ENCODE measurements at regions not wholly inside any gene's neighbourhood (a gene's known extent, or its start where the extent isn't known, plus 50 kb on each side); places are given as distances from the start of the nearest gene placed in this dataset.

- no peak overlapping the region for H3K4me3 ChIP-seq (replicated peaks in 1 of 2; ENCODE audit: low read depth in 1 of 2, low read length in 2 of 2)
- DNase-seq (ENCODE audit: low read depth, low spot score), result no peak
- no peak for ATAC-seq
- H3K9me3 ChIP-seq (ENCODE audit: control insufficient read depth in 1 of 2, insufficient read depth in 1 of 2, low read depth in 1 of 2, low read length in 2 of 2), result no peaks in the 10 kb centered on the region
- H4K20me1 ChIP-seq (ENCODE audit: insufficient read depth), result no peaks in the 10 kb centered on the region
- no TSS peak for BruUV-seq (replicated peaks)
- H3K4me1 ChIP-seq (ENCODE audit: control insufficient read depth in 1 of 2, insufficient read depth in 2 of 2, low read length in 2 of 2), result peaks cover 4 to 9% of the 10 kb centered on the region in 2 experiments; a peak in 3 of 4 replicates
- H2AFZ ChIP-seq (ENCODE audit: low read depth, low read length, poor library complexity, severe bottlenecking), result no peak overlapping the region
- POLR2A ChIA-PET, result no interaction called here
- no peak overlapping the region for H3K27ac ChIP-seq (ENCODE audit: low read depth, low read length)
- CTCF ChIA-PET, result no interaction called here
- H3K36me3 ChIP-seq (ENCODE audit: control insufficient read depth in 1 of 2, insufficient read depth in 2 of 2, low read length in 2 of 2), result no peaks in the 10 kb centered on the region
- TF ChIP-seq ZFX (IDR thresholded peaks at IDR 0.05), result no peak
- TF ChIP-seq RAD21 (IDR thresholded peaks at IDR 0.05; ENCODE audit: low read depth), result no peak
- TF ChIP-seq ELF1 (IDR thresholded peaks at IDR 0.05; ENCODE audit: borderline replicate concordance, low read depth), result no peak
- no peak for TF ChIP-seq POLR2AphosphoS5 (IDR thresholded peaks at IDR 0.05; ENCODE audit: low read depth, low read length)
- no peaks in the 10 kb centered on the region for H3K27me3 ChIP-seq (ENCODE audit: insufficient read depth, low read length)
- H3K4me2 ChIP-seq (ENCODE audit: low read length), result no peak overlapping the region
- RAD21 ChIA-PET (ENCODE audit: low non-redundant PET in 1 of 2, low total read pairs in 2 of 2, uncharacterized antibody in 2 of 2, unreplicated experiment in 2 of 2), result no interaction called here
- H3K9me2 ChIP-seq (ENCODE audit: insufficient read depth), result no peaks in the 10 kb centered on the region
- no peaks in the 10 kb centered on the region for H3K79me2 ChIP-seq (ENCODE audit: insufficient read depth, low read length)
- no peak overlapping the region for H3K9ac ChIP-seq (ENCODE audit: low read length)
- intact Hi-C loops (cut with micrococcal nuclease), result no loop called here
Measured at GRCh38 chr22:47299863-47300697, 537.6 kb downstream of the TBC1D22A start.

- ATAC-seq, result no peak
- RAD21 ChIA-PET (ENCODE audit: low non-redundant PET in 1 of 2, low total read pairs in 2 of 2, uncharacterized antibody in 2 of 2, unreplicated experiment in 2 of 2), result no interaction called here
- CTCF ChIA-PET, result no interaction called here
- Histone ChIP-seq H3K9ac (ENCODE audit: low read length) (no peak overlapping the region), H3K27me3 (ENCODE audit: insufficient read depth, low read length) (no peaks in the 10 kb centered on the region), H3K4me1 (ENCODE audit: control insufficient read depth in 1 of 2, insufficient read depth in 2 of 2, low read length in 2 of 2) (peaks cover 4 to 13% of the 10 kb centered on the region in 2 experiments; a peak in 3 of 4 replicates), H3K79me2 (ENCODE audit: insufficient read depth, low read length) (no peaks in the 10 kb centered on the region), H3K4me2 (ENCODE audit: low read length) (no peak overlapping the region), H3K4me3 (replicated peaks in 1 of 2; ENCODE audit: low read depth in 1 of 2, low read length in 2 of 2) (no peak overlapping the region), H3K9me2 (ENCODE audit: insufficient read depth) (no peaks in the 10 kb centered on the region), H3K36me3 (ENCODE audit: control insufficient read depth in 1 of 2, insufficient read depth in 2 of 2, low read length in 2 of 2) (no peaks in the 10 kb centered on the region), H4K20me1 (ENCODE audit: insufficient read depth) (no peaks in the 10 kb centered on the region), H3K9me3 (ENCODE audit: control insufficient read depth in 1 of 2, insufficient read depth in 1 of 2, low read depth in 1 of 2, low read length in 2 of 2) (no peaks in the 10 kb centered on the region), H2AFZ (ENCODE audit: low read depth, low read length, poor library complexity, severe bottlenecking) (no peak overlapping the region), H3K27ac (ENCODE audit: low read depth, low read length) (no peak overlapping the region)
- DNase-seq (ENCODE audit: low read depth, low spot score), result no peak
- POLR2A ChIA-PET, result no interaction called here
- BruUV-seq (replicated peaks), result no TSS peak
- TF ChIP-seq ELF1 (IDR thresholded peaks at IDR 0.05; ENCODE audit: borderline replicate concordance, low read depth) (no peak), ZBTB33 (IDR thresholded peaks at IDR 0.05; ENCODE audit: extremely low read depth, insufficient replicate concordance, low read length) (no peak), ATF3 (IDR thresholded peaks at IDR 0.05) (no peak), CBX3 (IDR thresholded peaks at IDR 0.05; ENCODE audit: low read depth) (no peak), SRF (IDR thresholded peaks at IDR 0.05; ENCODE audit: low read depth) (no peak), POLR2A (IDR thresholded peaks at IDR 0.05; ENCODE audit: borderline replicate concordance, extremely low read depth, insufficient read depth, insufficient read length) (no peak), EZH2phosphoT487 (IDR thresholded peaks at IDR 0.05; ENCODE audit: borderline replicate concordance) (no peak)
- intact Hi-C loops (cut with micrococcal nuclease), result no loop called here
Measured at GRCh38 chr22:47299211-47299862, 536.9 kb downstream of the TBC1D22A start.
